MV-4-11 (cell line): ENCODE measurements at regions not wholly inside any gene's neighbourhood (a gene's known extent, or its start where the extent isn't known, plus 50 kb on each side); places are given as distances from the start of the nearest gene placed in this dataset.

Experiments
- DNase-seq: peaks from one replicate; lab custom pipeline; 2025; lab: John Stamatoyannopoulos, UW

- DNase-seq = peak; percentile 87
Measured at GRCh38 chr3:3686907-3687648, 112.2 kb upstream of the LRRN1 start.

- DNase-seq = no peak
Measured at GRCh38 chr3:3685721-3686120, 113.5 kb upstream of the LRRN1 start.

- DNase-seq = peak; percentile 35
Measured at GRCh38 chr3:3683261-3683660, 116.0 kb upstream of the LRRN1 start.

GRCh38 chr3:3675801-3676200, 123.4 kb upstream of the LRRN1 start:
- DNase-seq = no peak

- no peak for DNase-seq
Measured at GRCh38 chr3:3675186-3675585, 124.0 kb upstream of the LRRN1 start.

- DNase-seq = peak; percentile 27
Measured at GRCh38 chr3:3666664-3667063, 132.6 kb upstream of the LRRN1 start.

- DNase-seq = no peak
Measured at GRCh38 chr3:3665961-3666640, 133.1 kb upstream of the LRRN1 start.

GRCh38 chr3:3665546-3665945, 133.7 kb upstream of the LRRN1 start:
- no peak for DNase-seq

- DNase-seq = no peak
Measured at GRCh38 chr3:3664935-3665334, 134.3 kb upstream of the LRRN1 start.

DNA sequence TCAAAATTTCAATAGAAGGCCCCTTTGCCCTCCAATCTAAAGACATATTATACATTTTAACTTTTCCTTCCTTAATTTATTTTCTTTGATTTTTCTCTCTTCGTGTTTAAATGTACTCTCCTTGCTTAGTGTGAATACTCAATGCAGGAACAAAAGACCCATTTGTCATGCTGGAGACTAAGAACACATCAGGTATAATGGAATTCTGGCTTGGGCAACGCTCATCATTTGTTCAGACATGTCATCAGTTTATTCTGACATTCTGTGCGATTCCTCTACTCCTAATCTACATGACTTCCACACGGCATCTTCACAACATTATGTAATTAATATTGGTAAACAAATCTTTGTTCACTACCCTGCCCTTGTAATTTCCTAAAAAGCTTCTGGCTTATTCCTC, 136.6 kb upstream of the LRRN1 start:
- DNase-seq = no peak

DNA sequence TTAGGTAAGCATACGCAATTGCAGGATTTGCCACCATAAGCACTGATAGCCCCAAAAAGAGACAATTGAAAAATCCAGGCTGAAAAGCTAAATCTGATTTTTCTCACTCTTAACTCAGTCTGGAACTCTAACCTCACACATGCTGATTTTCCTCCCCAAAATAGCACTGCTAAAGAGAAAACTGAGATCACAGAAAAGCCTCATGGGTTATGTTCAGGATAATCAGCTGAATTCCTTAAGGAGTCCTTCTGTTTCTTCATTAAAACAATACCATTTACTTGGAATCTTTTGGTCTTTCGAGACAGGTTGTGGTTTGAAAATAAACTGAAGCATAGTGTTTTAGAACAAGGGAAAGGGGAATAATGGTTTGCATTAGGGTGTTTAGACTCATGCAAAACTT, 144.3 kb upstream of the LRRN1 start:
- no peak for DNase-seq

DNA sequence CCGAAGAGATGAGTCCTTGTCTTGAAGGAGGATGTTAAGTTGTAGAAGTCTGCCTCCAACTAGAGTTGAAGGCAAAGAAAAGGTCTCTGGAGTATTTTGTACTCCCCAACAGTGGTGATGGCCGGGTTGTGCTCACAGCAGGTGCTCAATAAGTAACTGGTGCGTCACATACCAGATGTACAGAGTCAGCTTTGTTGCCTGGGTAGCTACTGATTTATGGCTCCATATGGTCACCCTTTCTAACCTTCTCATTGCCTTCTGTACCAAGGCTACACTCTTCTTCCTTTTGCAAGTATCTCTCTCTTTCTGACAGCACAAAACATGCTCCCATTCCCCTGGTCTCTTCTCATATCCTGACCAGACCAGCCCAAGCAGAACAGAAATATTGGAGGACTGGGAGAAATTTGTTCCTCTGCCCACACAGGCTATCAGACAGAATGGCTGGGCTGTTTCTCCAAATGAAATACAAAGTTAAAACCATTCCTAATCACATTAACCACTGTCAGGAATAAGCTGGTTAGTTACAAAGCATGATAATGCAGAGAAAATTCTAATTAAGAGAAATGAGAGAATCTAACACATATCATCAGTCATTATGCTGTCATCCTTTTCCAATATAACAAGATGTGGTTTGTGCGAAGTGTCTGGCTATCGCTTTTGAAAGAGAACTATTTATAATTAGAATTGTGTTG, 150.1 kb upstream of the LRRN1 start:
- DNase-seq = no peak

DNA sequence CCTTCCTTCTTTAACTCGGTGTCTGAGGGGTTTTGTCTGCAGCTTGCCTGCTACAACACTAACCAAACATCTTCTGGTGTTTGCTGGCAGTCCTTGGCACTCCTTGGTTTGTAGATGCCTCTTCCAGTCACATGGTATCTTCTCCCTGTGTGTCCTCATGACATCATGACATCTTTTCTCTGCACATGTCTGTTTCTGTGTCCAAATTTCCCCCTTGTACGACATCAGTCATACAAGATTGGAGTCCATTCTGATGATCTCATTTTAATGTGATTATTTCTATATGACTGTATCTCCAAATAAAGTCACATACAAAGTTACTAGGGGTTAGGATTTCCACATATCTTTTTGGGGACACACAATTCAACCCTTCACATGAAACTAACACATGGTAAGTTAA, 152.3 kb upstream of the LRRN1 start:
- DNase-seq = no peak

DNA sequence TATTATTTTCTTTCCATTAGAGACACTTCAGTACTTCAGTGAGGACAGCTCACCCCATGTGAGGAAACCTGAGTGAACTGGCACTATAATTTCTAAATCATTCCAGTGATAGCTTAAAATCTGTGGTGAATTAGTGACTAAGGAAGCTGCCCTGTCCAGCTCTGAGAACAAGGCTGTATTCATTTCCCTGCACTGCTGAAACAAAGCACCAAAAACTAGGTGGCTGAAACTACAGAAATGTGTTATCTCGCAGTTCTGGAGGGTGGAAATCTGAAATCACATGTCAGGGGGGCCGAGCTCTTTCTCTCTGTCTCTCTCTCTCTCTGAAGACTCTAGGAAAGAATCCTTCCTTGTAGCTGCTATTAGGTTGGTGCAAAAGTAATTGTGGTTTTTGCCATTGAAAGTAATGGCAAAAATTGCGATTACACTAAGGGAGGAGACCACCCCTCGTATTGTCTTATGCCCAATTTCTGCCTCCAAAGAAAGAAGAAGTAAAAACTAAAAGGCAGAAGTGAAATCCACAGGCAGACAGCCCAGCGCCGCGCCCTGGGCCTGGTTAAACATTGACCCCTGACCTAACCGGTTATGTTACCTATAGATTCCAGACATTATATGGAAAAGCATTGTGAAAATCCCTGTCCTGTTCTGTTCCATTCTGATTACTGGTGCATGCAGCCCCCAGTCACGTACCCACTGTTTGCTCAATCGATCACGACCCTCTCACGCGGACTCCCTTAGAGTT, 153.0 kb upstream of the LRRN1 start:
- peak; percentile 63 for DNase-seq

DNA sequence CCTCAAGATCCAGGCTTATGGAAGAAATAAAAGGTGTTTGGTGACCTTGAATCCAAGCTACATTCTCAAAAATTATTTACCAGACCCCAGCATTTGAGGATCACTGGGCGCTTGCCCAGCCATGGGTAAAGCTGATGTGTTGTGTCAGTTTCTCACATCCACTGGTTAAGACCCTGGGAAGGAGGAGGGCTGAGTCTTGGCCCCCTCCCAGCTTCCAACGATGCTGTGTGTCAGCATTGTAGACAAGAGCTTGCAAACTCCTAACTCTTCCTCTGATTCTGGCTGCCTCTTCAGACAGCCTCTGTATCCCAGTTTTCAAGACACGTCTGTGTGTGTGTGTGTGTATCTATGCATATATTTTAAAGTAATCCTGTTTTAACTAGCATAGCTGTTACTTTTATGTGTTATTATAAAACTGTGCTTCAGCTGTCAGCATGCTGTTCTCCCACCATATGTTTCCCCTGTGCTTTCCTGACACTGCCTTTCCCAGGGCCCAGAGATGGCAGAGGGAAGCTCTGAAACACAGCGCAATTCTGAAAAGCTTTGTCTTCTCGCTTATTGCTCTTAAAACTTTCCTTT, 157.3 kb upstream of the LRRN1 start:
- no peak for DNase-seq

- no peak for DNase-seq
Measured at GRCh38 chr3:3639078-3639477, 160.2 kb upstream of the LRRN1 start.

GRCh38 chr3:3636815-3637214, 162.4 kb upstream of the LRRN1 start:
- DNase-seq = no peak

DNA sequence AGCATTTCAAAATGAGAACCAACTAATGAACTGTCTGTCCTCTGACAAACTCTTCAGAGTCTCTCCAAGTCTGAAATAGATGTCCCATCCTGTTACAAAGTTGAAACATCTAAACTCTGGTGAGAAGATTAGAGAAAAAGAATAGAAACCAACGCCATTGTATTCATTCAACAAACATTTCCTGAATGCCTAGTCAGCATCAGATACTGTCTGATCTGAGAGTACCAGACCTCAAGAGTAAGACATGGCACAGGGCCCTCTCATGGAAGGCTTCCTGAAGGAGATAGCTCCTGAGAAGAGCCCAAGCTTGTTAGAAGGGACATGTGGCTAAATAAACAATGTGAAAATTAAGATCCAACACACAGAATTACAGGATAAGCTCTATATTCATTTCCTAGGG, 164.1 kb upstream of the LRRN1 start:
- no peak for DNase-seq

- no peak for DNase-seq
Measured at GRCh38 chr3:3634326-3634725, 164.9 kb upstream of the LRRN1 start.

GRCh38 chr3:3633761-3634160, 165.5 kb upstream of the LRRN1 start:
- DNase-seq = no peak

DNA sequence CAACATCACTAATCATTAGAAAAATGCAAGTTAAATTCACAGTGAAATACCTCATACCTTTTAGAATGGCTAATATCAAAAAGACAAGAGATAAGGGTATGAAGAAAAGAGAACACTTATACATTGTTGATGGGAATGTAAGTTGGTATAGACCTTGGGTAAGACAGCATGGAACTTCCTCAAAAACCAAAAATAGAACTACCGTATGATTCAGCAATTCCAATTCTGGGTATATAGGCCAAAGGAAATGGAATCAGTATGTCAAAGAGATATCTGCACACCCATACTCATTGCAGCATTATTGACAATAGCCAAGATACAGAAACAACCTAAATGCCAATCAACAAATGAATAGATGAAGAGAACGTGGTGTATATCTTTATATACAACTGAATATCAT, 166.8 kb upstream of the LRRN1 start:
- DNase-seq = peak; percentile 91

- no peak for DNase-seq
Measured at GRCh38 chr3:3631114-3631513, 168.1 kb upstream of the LRRN1 start.
